ENCODE measurements at regions not wholly inside any gene's neighbourhood (a gene's known extent, or its start where the extent isn't known, plus 50 kb on each side); places are given as distances from the start of the nearest gene placed in this dataset.

DNA sequence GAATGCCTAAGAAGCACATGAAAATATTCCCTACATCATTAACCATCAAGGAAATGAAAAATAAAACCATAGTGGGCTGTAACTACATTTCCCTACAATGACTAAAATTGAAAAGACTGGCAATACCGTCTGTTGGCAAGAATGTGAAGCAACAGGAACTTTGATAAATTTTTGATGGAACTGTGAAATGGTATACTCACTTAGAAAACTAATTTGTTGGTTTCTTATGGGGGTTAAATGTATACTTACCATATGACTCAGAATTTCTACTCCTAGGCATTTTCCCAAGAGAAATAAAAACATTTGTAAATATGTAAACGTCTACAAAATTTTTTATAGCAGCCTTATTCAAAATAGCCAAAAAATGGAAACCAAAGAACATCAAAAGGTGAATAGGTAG, 121.4 kb upstream of the PLEKHA5 start:
- Histone ChIP-seq H3K79me2 (ENCODE audit: insufficient read depth, low read length) (no peaks in the 10 kb centered on the region), H3K9me3 (ENCODE audit: insufficient read depth, low read length) (no peaks in the 10 kb centered on the region), H3K9me2 (replicated peaks; ENCODE audit: insufficient read depth, low read length) (no peaks in the 10 kb centered on the region; the same call in 1 of the 2 replicates), H4K20me1 (ENCODE audit: low read depth, low read length) (no peaks in the 10 kb centered on the region), H3K4me2 (ENCODE audit: low read depth, low read length, poor library complexity, severe bottlenecking) (no peak overlapping the region), H3K27ac (ENCODE audit: low read depth, low read length) (no peak overlapping the region), H3K27me3 (ENCODE audit: low read length) (no peaks in the 10 kb centered on the region), H3F3A (ENCODE audit: insufficient read depth) (no peaks in the 10 kb centered on the region), H3K9ac (ENCODE audit: low read length) (no peak overlapping the region), H2AFZ (ENCODE audit: low read depth, low read length, severe bottlenecking) (no peak overlapping the region), H3K4me3 (ENCODE audit: insufficient read depth, low read length, poor library complexity, severe bottlenecking) (no peak overlapping the region), H3K36me3 (ENCODE audit: low read length) (no peaks in the 10 kb centered on the region)
- TF ChIP-seq EZH2phosphoT487 (conservative IDR thresholded peaks at IDR 0.05; ENCODE audit: low read length) = no peak
- TF ChIP-seq, protein P1, sequence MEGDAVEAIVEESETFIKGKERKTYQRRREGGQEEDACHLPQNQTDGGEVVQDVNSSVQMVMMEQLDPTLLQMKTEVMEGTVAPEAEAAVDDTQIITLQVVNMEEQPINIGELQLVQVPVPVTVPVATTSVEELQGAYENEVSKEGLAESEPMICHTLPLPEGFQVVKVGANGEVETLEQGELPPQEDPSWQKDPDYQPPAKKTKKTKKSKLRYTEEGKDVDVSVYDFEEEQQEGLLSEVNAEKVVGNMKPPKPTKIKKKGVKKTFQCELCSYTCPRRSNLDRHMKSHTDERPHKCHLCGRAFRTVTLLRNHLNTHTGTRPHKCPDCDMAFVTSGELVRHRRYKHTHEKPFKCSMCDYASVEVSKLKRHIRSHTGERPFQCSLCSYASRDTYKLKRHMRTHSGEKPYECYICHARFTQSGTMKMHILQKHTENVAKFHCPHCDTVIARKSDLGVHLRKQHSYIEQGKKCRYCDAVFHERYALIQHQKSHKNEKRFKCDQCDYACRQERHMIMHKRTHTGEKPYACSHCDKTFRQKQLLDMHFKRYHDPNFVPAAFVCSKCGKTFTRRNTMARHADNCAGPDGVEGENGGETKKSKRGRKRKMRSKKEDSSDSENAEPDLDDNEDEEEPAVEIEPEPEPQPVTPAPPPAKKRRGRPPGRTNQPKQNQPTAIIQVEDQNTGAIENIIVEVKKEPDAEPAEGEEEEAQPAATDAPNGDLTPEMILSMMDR (IDR thresholded peaks at IDR 0.05; ENCODE audit: insufficient read depth, low read length, poor library complexity, severe bottlenecking) = no peak

DNA sequence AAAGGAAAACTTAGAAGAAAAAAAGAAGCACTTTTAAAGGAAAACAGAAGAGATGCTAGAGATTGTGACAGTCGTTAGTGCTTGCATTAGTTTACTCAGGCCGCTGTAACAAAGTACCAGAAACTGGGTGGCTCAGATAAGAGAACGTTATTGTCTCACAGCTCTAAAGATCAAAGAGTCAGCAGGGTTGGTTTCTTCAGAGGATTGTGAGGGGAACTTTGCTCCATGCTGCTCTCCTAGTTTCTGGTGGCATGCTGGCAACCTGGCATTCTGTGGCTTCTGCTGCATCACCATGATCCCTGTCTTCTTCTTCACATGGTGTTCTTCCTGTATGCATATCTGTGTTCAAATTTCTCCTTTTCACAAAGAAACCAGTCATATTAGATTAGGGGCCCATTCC, 119.4 kb upstream of the PLEKHA5 start:
- TF ChIP-seq EZH2phosphoT487 (conservative IDR thresholded peaks at IDR 0.05; ENCODE audit: low read length) = no peak
- TF ChIP-seq, protein P1 (IDR thresholded peaks at IDR 0.05; ENCODE audit: insufficient read depth, low read length, poor library complexity, severe bottlenecking) = no peak
- H3K4me3 ChIP-seq (ENCODE audit: insufficient read depth, low read length, poor library complexity, severe bottlenecking) = no peak overlapping the region
- no peaks in the 10 kb centered on the region for H3K9me3 ChIP-seq (ENCODE audit: insufficient read depth, low read length)
- no peak overlapping the region for H3K4me2 ChIP-seq (ENCODE audit: low read depth, low read length, poor library complexity, severe bottlenecking)
- H3K79me2 ChIP-seq (ENCODE audit: insufficient read depth, low read length) = no peaks in the 10 kb centered on the region
- H4K20me1 ChIP-seq (ENCODE audit: low read depth, low read length) = no peaks in the 10 kb centered on the region
- no peaks in the 10 kb centered on the region for H3K27me3 ChIP-seq (ENCODE audit: low read length)
- no peaks in the 10 kb centered on the region; the same call in 1 of the 2 replicates for H3K9me2 ChIP-seq (replicated peaks; ENCODE audit: insufficient read depth, low read length)
- no peak overlapping the region for H3K27ac ChIP-seq (ENCODE audit: low read depth, low read length)
- H3K36me3 ChIP-seq (ENCODE audit: low read length) = no peaks in the 10 kb centered on the region
- no peak overlapping the region for H2AFZ ChIP-seq (ENCODE audit: low read depth, low read length, severe bottlenecking)
- H3F3A ChIP-seq (ENCODE audit: insufficient read depth) = no peaks in the 10 kb centered on the region
- H3K9ac ChIP-seq (ENCODE audit: low read length) = no peak overlapping the region

DNA sequence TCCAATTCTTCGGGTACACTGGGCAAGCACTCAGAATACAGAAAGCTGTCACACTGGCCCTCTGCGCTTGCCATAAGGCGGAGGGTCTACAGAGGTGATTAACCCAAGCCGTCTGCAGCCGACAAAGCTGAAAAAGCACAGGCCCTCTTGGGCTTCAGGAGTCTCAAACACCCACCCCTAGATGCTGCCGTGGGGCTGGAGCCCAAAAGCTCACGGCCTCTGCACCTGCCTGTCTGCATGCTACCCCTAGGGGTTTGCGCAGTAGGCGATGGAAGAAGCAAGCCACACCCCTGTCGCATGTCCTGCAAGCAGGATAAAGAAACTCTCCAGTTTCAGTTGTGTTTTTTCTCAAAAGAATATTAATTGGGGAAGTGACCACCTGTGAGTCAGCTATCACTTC, 118.8 kb upstream of the PLEKHA5 start:
- no peaks in the 10 kb centered on the region for H3K9me3 ChIP-seq (ENCODE audit: insufficient read depth, low read length)
- H2AFZ ChIP-seq (ENCODE audit: low read depth, low read length, severe bottlenecking) = no peak overlapping the region
- H3F3A ChIP-seq (ENCODE audit: insufficient read depth) = no peaks in the 10 kb centered on the region
- no peaks in the 10 kb centered on the region for H3K79me2 ChIP-seq (ENCODE audit: insufficient read depth, low read length)
- H3K36me3 ChIP-seq (ENCODE audit: low read length) = no peaks in the 10 kb centered on the region
- H3K4me2 ChIP-seq (ENCODE audit: low read depth, low read length, poor library complexity, severe bottlenecking) = no peak overlapping the region
- H3K9ac ChIP-seq (ENCODE audit: low read length) = no peak overlapping the region
- H3K27ac ChIP-seq (ENCODE audit: low read depth, low read length) = no peak overlapping the region
- no peak overlapping the region for H3K4me3 ChIP-seq (ENCODE audit: insufficient read depth, low read length, poor library complexity, severe bottlenecking)
- no peaks in the 10 kb centered on the region for H3K27me3 ChIP-seq (ENCODE audit: low read length)
- no peaks in the 10 kb centered on the region for H4K20me1 ChIP-seq (ENCODE audit: low read depth, low read length)
- H3K9me2 ChIP-seq (replicated peaks; ENCODE audit: insufficient read depth, low read length) = no peaks in the 10 kb centered on the region; the same call in 1 of the 2 replicates
- no peak for TF ChIP-seq EZH2phosphoT487 (conservative IDR thresholded peaks at IDR 0.05; ENCODE audit: low read length)
- TF ChIP-seq, protein P1 (IDR thresholded peaks at IDR 0.05; ENCODE audit: insufficient read depth, low read length, poor library complexity, severe bottlenecking) = no peak

Measured in SU-DHL-6 (cell line).